ENCODE measurements at regions not wholly inside any gene's neighbourhood (a gene's known extent, or its start where the extent isn't known, plus 50 kb on each side); places are given as distances from the start of the nearest gene placed in this dataset.

GRCh38 chr3:150022381-150023238 is 51.9 kb upstream of the PFN2 start:
- DNase-seq (ENCODE audit: low read depth in 3 of 3) = no peak

- DNase-seq (ENCODE audit: low read depth in 3 of 3) = no peak
Observed at GRCh38 chr3:150020527-150020926, 49.8 kb upstream of the PFN2 start.

Measured in stimulated activated CD4-positive, alpha-beta T cell treated with anti-CD3 and anti-CD28 coated beads, TNF-alpha, amount 100 ng/mL, for 4 hours (primary cell).